PC-9 (cell line): ENCODE measurements at regions not wholly inside any gene's neighbourhood (a gene's known extent, or its start where the extent isn't known, plus 50 kb on each side); places are given as distances from the start of the nearest gene placed in this dataset.

ENCODE experiments used
- EZH2 ChIP-seq: fragments of 200-600 bp; sonication (generic); IDR thresholded peaks from 2 replicates; pipeline ENCODE4 v1.8.0; 2017; ENCODE audit warnings: antibody characterized with exemption, low read depth
- TF ChIP-seq, protein P1 (sequence below): fragments of 200-600 bp; sonication (generic); conservative IDR thresholded peaks from 2 replicates; pipeline ENCODE4 v1.6.1; 2017; ENCODE audit warnings: mixed run types, antibody characterized with exemption, mild to moderate bottlenecking, moderate library complexity

DNA sequence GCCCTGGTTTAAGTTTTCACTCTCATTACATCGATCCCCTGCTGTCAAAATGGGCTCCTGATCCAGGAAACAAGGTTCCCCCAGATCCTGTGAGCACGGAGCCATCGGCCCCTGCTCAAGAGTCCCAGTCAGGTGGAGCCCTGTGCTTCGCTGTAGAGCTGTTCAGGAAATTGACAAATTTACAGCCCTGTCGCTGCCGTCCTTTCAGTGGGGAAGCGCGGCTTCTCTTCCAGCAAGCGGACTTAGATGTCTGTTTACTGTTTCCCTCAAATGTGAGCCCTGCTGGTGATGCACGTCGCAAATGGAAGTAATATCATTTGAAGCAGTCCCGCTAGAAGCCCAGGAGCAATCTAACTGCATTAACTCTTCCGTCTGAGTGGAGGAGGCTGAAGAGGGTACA, 760.9 kb upstream of the WWC1 start:
- TF ChIP-seq, protein P1, sequence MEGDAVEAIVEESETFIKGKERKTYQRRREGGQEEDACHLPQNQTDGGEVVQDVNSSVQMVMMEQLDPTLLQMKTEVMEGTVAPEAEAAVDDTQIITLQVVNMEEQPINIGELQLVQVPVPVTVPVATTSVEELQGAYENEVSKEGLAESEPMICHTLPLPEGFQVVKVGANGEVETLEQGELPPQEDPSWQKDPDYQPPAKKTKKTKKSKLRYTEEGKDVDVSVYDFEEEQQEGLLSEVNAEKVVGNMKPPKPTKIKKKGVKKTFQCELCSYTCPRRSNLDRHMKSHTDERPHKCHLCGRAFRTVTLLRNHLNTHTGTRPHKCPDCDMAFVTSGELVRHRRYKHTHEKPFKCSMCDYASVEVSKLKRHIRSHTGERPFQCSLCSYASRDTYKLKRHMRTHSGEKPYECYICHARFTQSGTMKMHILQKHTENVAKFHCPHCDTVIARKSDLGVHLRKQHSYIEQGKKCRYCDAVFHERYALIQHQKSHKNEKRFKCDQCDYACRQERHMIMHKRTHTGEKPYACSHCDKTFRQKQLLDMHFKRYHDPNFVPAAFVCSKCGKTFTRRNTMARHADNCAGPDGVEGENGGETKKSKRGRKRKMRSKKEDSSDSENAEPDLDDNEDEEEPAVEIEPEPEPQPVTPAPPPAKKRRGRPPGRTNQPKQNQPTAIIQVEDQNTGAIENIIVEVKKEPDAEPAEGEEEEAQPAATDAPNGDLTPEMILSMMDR = no peak
- TF ChIP-seq EZH2 = no peak
